B cell (primary cell): ENCODE measurements at regions not wholly inside any gene's neighbourhood (a gene's known extent, or its start where the extent isn't known, plus 50 kb on each side); places are given as distances from the start of the nearest gene placed in this dataset.

Experiments
- ATAC-seq: fragments of 200-7000 bp; cut with Tn5 transposase; one replicate; pipeline ENCODE4 v1.10.0; 2021; ENCODE audit warnings: low read depth, mild to moderate bottlenecking, moderate number of reproducible peaks, moderate library complexity
- CTCF ChIA-PET: fragments of 350-600 bp; sonication (Branson Sonifier 250); formaldehyde crosslinking; loops from one replicate; lab custom pipeline; 2021; ENCODE audit warnings: antibody characterized with exemption, inconsistent platforms; lab: Charles Lee
- POLR2A ChIA-PET: fragments of 350-600 bp; sonication (Branson Sonifier 250); formaldehyde crosslinking; loops from one replicate; lab custom pipeline; 2021; ENCODE audit warnings: antibody characterized with exemption; lab: Charles Lee
- DNase-seq: peaks from one replicate; pipeline ENCODE4 v3.0.0; 2013
- H2AFZ ChIP-seq: 2 replicates; pipeline ENCODE4 v1.6.1; 2012; ENCODE audit warnings: mild to moderate bottlenecking, low read depth, low read length; ENCODE audit not compliant: insufficient read depth, poor library complexity, severe bottlenecking
- H3K27ac ChIP-seq, 2 donors: 1 replicate in 1 of 2; 2 replicates in 1 of 2; pipeline ENCODE4 v1.5.1; 2012 to 2013; ENCODE audit warnings: low read length in 2 of 2, mild to moderate bottlenecking in 2 of 2, moderate library complexity in 1 of 2
- H3K27me3 ChIP-seq, 4 experiments: fragments of 200-600 bp in 1 of 4; sonication (generic) in 1 of 4; replicated peaks in 1 of 4; 1 replicate in 2 of 4; 2 replicates in 2 of 4; pipeline versions ENCODE4 v1.6.1 to v1.7.0; 2013 to 2016; ENCODE audit warnings: low read length in 3 of 4, mild to moderate bottlenecking in 2 of 4, mixed read lengths in 1 of 4, moderate library complexity in 1 of 4; ENCODE audit not compliant: insufficient read depth in 4 of 4, control insufficient read depth in 3 of 4; ENCODE audit errors: control extremely low read depth in 1 of 4
- H3K36me3 ChIP-seq, 2 experiments: replicated peaks in 1 of 2; 1 replicate in 1 of 2; 2 replicates in 1 of 2; pipeline versions ENCODE4 v1.6.1 to v1.7.1; 2013; ENCODE audit warnings: low read length in 1 of 2; ENCODE audit not compliant: insufficient read depth in 2 of 2, control insufficient read depth in 1 of 2; ENCODE audit errors: control extremely low read depth in 1 of 2, extremely low read depth in 1 of 2
- H3K4me1 ChIP-seq, 2 donors: fragments of 200-600 bp in 1 of 2; sonication (generic) in 1 of 2; 1 replicate in 1 of 2; 2 replicates in 1 of 2; pipeline versions ENCODE4 v1.5.1 to v1.6.1; 2013 to 2017; ENCODE audit warnings: low read length in 2 of 2; ENCODE audit not compliant: control insufficient read depth in 2 of 2, insufficient read depth in 2 of 2
- H3K4me2 ChIP-seq: replicated peaks from 2 replicates; pipeline ENCODE3; 2012; ENCODE audit warnings: mild to moderate bottlenecking, low read depth, low read length; ENCODE audit not compliant: poor library complexity, severe bottlenecking
- H3K4me3 ChIP-seq, 5 experiments: fragments of 200-600 bp in 1 of 5; sonication (generic) in 1 of 5; 1 replicate in 3 of 5; 2 replicates in 2 of 5; pipeline versions ENCODE4 v1.5.1 to v1.7.0; 2011 to 2016; ENCODE audit warnings: low read length in 4 of 5, mild to moderate bottlenecking in 4 of 5, low read depth in 2 of 5, control low read depth in 1 of 5, moderate library complexity in 1 of 5; ENCODE audit not compliant: insufficient read depth in 1 of 5; ENCODE audit errors: control extremely low read depth in 1 of 5, extremely low read depth in 1 of 5
- H3K79me2 ChIP-seq: fragments of 200-600 bp; sonication (generic); one replicate; pipeline ENCODE4 v1.6.0; 2016; ENCODE audit warnings: low read length; ENCODE audit not compliant: control insufficient read depth, insufficient read depth
- H3K9ac ChIP-seq: fragments of 200-600 bp; sonication (generic); 2 replicates; pipeline ENCODE4 v1.6.1; 2017; ENCODE audit warnings: mild to moderate bottlenecking, low read length, moderate library complexity
- H3K9me3 ChIP-seq, 3 donors: one replicate each; pipeline versions ENCODE4 v1.6.1 to v1.7.1; 2013; ENCODE audit warnings: low read length in 2 of 3; ENCODE audit not compliant: control insufficient read depth in 2 of 3, insufficient read depth in 1 of 3; ENCODE audit errors: control extremely low read depth in 1 of 3
- H4K20me1 ChIP-seq: 2 replicates; pipeline ENCODE4 v1.6.0; 2012; ENCODE audit warnings: mild to moderate bottlenecking, low read length; ENCODE audit not compliant: insufficient read depth, control insufficient read depth, poor library complexity, severe bottlenecking
- H3K27ac Mint-ChIP-seq: one replicate; pipeline ENCODE4 v1.8.0; 2021; ENCODE audit warnings: mixed read lengths
- H3K27me3 Mint-ChIP-seq: one replicate; pipeline ENCODE4 v1.8.0; 2021; ENCODE audit warnings: mixed read lengths
- H3K4me1 Mint-ChIP-seq: one replicate; pipeline ENCODE4 v1.8.0; 2021; ENCODE audit warnings: mixed read lengths
- H3K4me3 Mint-ChIP-seq: one replicate; pipeline ENCODE4 v1.8.0; 2021; ENCODE audit warnings: mixed read lengths
- H3K9me3 Mint-ChIP-seq: one replicate; pipeline ENCODE4 v1.8.0; 2022; ENCODE audit warnings: mixed read lengths; ENCODE audit not compliant: insufficient read depth
- EZH2 ChIP-seq: IDR thresholded peaks from 2 replicates; pipeline ENCODE4 v1.6.1; 2012; ENCODE audit warnings: borderline replicate concordance, low read depth, mild to moderate bottlenecking, moderate library complexity, low read length; ENCODE audit not compliant: insufficient read depth, poor library complexity, severe bottlenecking
- WGBS: methylation state at CpG from one replicate; pipeline ENCODE4 v1.1.5; 2013; ENCODE audit warnings: missing lambda C conversion rate; ENCODE audit not compliant: insufficient coverage; 5-methylcytosine and 5-hydroxymethylcytosine counted together
- intact Hi-C: fragments of 100-400 bp; cut with micrococcal nuclease; formaldehyde crosslinking; loops from one replicate; pipeline ENCODE4 v1.10.0; 2022
- TF ChIP-seq, protein P1 (sequence below): fragments of 200-600 bp; IDR thresholded peaks from one replicate; pipeline ENCODE4 v1.8.0; 2022; ENCODE audit warnings: antibody characterized with exemption, mild to moderate bottlenecking

DNA sequence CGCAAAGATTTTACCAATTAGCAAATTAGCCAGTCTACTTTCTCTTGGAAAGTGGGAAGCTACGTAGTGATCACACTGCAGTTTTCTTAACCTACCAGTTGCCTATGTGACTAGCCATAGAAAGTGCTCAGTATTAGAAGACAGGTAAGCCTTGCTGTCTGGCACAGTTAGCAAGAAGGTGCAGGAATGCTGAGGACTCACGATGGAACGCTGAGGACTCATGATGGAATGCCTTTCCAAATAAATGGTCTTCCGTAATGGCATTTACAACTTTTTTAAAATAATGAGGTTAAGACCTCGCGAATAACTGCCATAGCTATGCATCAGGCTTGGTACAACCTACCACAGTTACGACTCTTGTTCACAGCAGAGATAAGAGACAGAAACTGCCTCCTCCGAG lies 1645.6 kb upstream of the MIR17HG start:
- intact Hi-C loops, result no loop called here
- TF ChIP-seq, protein P1, sequence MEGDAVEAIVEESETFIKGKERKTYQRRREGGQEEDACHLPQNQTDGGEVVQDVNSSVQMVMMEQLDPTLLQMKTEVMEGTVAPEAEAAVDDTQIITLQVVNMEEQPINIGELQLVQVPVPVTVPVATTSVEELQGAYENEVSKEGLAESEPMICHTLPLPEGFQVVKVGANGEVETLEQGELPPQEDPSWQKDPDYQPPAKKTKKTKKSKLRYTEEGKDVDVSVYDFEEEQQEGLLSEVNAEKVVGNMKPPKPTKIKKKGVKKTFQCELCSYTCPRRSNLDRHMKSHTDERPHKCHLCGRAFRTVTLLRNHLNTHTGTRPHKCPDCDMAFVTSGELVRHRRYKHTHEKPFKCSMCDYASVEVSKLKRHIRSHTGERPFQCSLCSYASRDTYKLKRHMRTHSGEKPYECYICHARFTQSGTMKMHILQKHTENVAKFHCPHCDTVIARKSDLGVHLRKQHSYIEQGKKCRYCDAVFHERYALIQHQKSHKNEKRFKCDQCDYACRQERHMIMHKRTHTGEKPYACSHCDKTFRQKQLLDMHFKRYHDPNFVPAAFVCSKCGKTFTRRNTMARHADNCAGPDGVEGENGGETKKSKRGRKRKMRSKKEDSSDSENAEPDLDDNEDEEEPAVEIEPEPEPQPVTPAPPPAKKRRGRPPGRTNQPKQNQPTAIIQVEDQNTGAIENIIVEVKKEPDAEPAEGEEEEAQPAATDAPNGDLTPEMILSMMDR, result no peak
- TF ChIP-seq EZH2, result no peak
- H3K9me3 ChIP-seq, result no peaks in the 10 kb centered on the region
- H3K79me2 ChIP-seq, result no peaks in the 10 kb centered on the region
- H3K4me1 Mint-ChIP-seq, result no peaks in the 10 kb centered on the region
- no peak overlapping the region for H3K27ac Mint-ChIP-seq
- H3K4me1 ChIP-seq, result no peaks in the 10 kb centered on the region
- H3K27ac ChIP-seq, result no peak overlapping the region
- H4K20me1 ChIP-seq, result no peaks in the 10 kb centered on the region
- H3K27me3 ChIP-seq, result no peaks in the 10 kb centered on the region
- H3K36me3 ChIP-seq, result no peaks in the 10 kb centered on the region
- DNase-seq (no peak), ATAC-seq (no peak)
- no peak overlapping the region for H3K4me3 ChIP-seq
- no peaks in the 10 kb centered on the region for H3K27me3 Mint-ChIP-seq
- peaks cover 4% of the 10 kb centered on the region for H3K9me3 Mint-ChIP-seq
- H3K4me2 ChIP-seq, result no peak overlapping the region
- POLR2A ChIA-PET, result no interaction called here
- no peak overlapping the region for H3K4me3 Mint-ChIP-seq
- H2AFZ ChIP-seq, result no peak overlapping the region
- CTCF ChIA-PET, result no interaction called here
- WGBS, result 100% methylated on average over 5 of the region's 9 CpGs
- H3K9ac ChIP-seq, result no peak overlapping the region

DNA sequence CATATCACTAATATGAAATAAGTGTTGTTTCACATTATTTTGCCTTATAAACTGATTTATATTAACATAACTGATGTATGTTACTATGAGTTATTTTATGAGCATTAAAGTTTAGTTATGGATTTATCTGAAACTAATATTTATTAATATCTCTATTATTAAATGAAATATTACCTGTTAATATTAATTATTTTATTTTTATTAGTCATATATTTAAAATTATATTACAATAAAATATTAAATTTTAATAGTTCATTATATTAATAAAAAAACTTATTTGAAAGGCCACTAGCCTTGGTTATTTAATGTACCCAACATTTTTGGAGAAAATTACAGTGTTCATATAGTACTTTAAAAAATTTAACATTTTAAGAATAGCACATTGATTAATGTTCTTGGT lies 1643.4 kb upstream of the MIR17HG start:
- Histone ChIP-seq H3K9ac (no peak overlapping the region), H4K20me1 (no peaks in the 10 kb centered on the region), H2AFZ (no peak overlapping the region), H3K27ac (no peak overlapping the region), H3K27me3 (no peaks in the 10 kb centered on the region), H3K4me2 (no peak overlapping the region), H3K4me1 (no peaks in the 10 kb centered on the region), H3K9me3 (no peaks in the 10 kb centered on the region), H3K36me3 (no peaks in the 10 kb centered on the region), H3K79me2 (no peaks in the 10 kb centered on the region), H3K4me3 (no peak overlapping the region)
- TF ChIP-seq, protein P1, result no peak
- TF ChIP-seq EZH2, result no peak
- ChIA-PET POLR2A (no interaction called here), CTCF (no interaction called here)
- H3K4me3 Mint-ChIP-seq, result no peak overlapping the region
- H3K4me1 Mint-ChIP-seq, result no peaks in the 10 kb centered on the region
- intact Hi-C loops, result no loop called here
- no peaks in the 10 kb centered on the region for H3K27me3 Mint-ChIP-seq
- DNase-seq (no peak), ATAC-seq (no peak)
- no peak overlapping the region for H3K27ac Mint-ChIP-seq
- H3K9me3 Mint-ChIP-seq, result peaks cover 4% of the 10 kb centered on the region
